H1 (cell line): ENCODE measurements at regions not wholly inside any gene's neighbourhood (a gene's known extent, or its start where the extent isn't known, plus 50 kb on each side); places are given as distances from the start of the nearest gene placed in this dataset.

Source experiments
- CBX8 ChIP-seq: fragments of 300-800, 300-1000 bp; sonication (generic); IDR thresholded peaks from 2 replicates; pipeline ENCODE4 v1.7.1; 2016; ENCODE audit warnings: low read depth, low read length, borderline replicate concordance
- CTBP2 ChIP-seq: IDR thresholded peaks from 2 replicates; pipeline ENCODE4 v1.7.0; 2011; ENCODE audit warnings: borderline replicate concordance, mild to moderate bottlenecking, moderate library complexity, mixed read lengths, low read length; ENCODE audit not compliant: insufficient read depth, insufficient read length
- CTCF ChIP-seq, 3 experiments: IDR thresholded peaks; 1 replicate in 2 of 3; 2 replicates in 1 of 3; pipeline versions ENCODE4 v1.5.1 to v1.6.1; 2011; ENCODE audit warnings: low read length in 3 of 3, mild to moderate bottlenecking in 3 of 3, inconsistent platforms in 2 of 3, low read depth in 1 of 3, moderate library complexity in 1 of 3; ENCODE audit not compliant: insufficient read depth in 1 of 3; ENCODE audit errors: control extremely low read depth in 1 of 3
- EGR1 ChIP-seq: IDR thresholded peaks from 2 replicates; pipeline ENCODE4 v1.6.1; 2011; ENCODE audit warnings: low read depth, low read length, borderline replicate concordance
- FOSL1 ChIP-seq: IDR thresholded peaks from 2 replicates; pipeline ENCODE4 v1.6.1; 2011; ENCODE audit warnings: mild to moderate bottlenecking, low read depth, low read length, moderate library complexity; ENCODE audit not compliant: insufficient read depth
- NRF1 ChIP-seq: IDR thresholded peaks from 2 replicates; pipeline ENCODE4 v1.6.1; 2011; ENCODE audit warnings: mild to moderate bottlenecking, low read depth, low read length, improper control_type of control experiment
- POLR2A ChIP-seq, 2 experiments: IDR thresholded peaks; 1 replicate in 1 of 2; 2 replicates in 1 of 2; pipeline ENCODE4 v1.6.1; 2011; ENCODE audit warnings: low read depth in 2 of 2, low read length in 2 of 2, mild to moderate bottlenecking in 2 of 2; ENCODE audit errors: control extremely low read depth in 1 of 2
- POLR2AphosphoS5 ChIP-seq: IDR thresholded peaks from 2 replicates; pipeline ENCODE4 v1.6.1; 2011; ENCODE audit warnings: low read depth, low read length
- RAD21 ChIP-seq, 2 experiments: IDR thresholded peaks in 1 of 2; conservative IDR thresholded peaks in 1 of 2; 2 replicates each; pipeline ENCODE4 v1.6.1; 2011; ENCODE audit warnings: low read depth in 2 of 2, low read length in 2 of 2, improper control_type of control experiment in 1 of 2, inconsistent platforms in 1 of 2, mild to moderate bottlenecking in 1 of 2, moderate library complexity in 1 of 2
- RBBP5 ChIP-seq: IDR thresholded peaks from 2 replicates; pipeline ENCODE4 v1.7.1; 2012; ENCODE audit warnings: low read depth, mild to moderate bottlenecking, inconsistent platforms, low read length, moderate library complexity, borderline replicate concordance
- SUZ12 ChIP-seq: fragments of 200-600 bp; sonication (generic); IDR thresholded peaks from 2 replicates; pipeline ENCODE4 v1.6.1; 2012; ENCODE audit warnings: mild to moderate bottlenecking, inconsistent platforms, low read length, moderate library complexity, mixed read lengths
- TAF1 ChIP-seq: IDR thresholded peaks from 2 replicates; pipeline ENCODE4 v1.6.1; 2011; ENCODE audit warnings: mild to moderate bottlenecking, low read depth, low read length
- TAF7 ChIP-seq: optimal IDR thresholded peaks from 2 replicates; pipeline ENCODE3; 2011; ENCODE audit warnings: low read depth, mild to moderate bottlenecking, inconsistent platforms, low read length, moderate library complexity, borderline replicate concordance
- YY1 ChIP-seq: IDR thresholded peaks from 2 replicates; pipeline ENCODE4 v1.6.1; 2011; ENCODE audit warnings: low read depth, mild to moderate bottlenecking, low read length

- peak; percentile 28; the same call in 1 of the 2 replicates for TF ChIP-seq NRF1
- TF ChIP-seq CBX8, result no peak
- TF ChIP-seq POLR2AphosphoS5, result peak; percentile 54; the same call in 1 of the 2 replicates
- TF ChIP-seq EGR1, result peak; percentile 87
- no peak for TF ChIP-seq YY1
- peak; percentile 82; the same call in 1 of the 2 replicates for TF ChIP-seq RBBP5
- peak in 2 of 3 experiments; percentile 0 to 7; a peak in 2 of 4 replicates for TF ChIP-seq CTCF (IDR thresholded peaks at IDR 0.05; ENCODE audit: control extremely low read depth in 1 of 3, insufficient read depth in 1 of 3, low read depth in 1 of 3, low read length in 3 of 3)
- TF ChIP-seq FOSL1, result no peak
- TF ChIP-seq RAD21 (IDR thresholded peaks at IDR 0.05 in 1 of 2, conservative IDR thresholded peaks at IDR 0.05 in 1 of 2; ENCODE audit: low read depth in 2 of 2, low read length in 2 of 2), result peak in 1 of 2 experiments; percentile 14; a peak in 1 of 4 replicates
- peak; percentile 11; the same call in 1 of the 2 replicates for TF ChIP-seq SUZ12
- no peak for TF ChIP-seq CTBP2
- TF ChIP-seq POLR2A (IDR thresholded peaks at IDR 0.05; ENCODE audit: control extremely low read depth in 1 of 2, low read depth in 2 of 2, low read length in 2 of 2), result peak in 1 of 2 experiments; percentile 37; a peak in 1 of 3 replicates
- TF ChIP-seq TAF7, result no peak
- peak; percentile 28; the same call in 1 of the 2 replicates for TF ChIP-seq TAF1
Observed at GRCh38 chr9:97803167-97804058, 49.6 kb upstream of the FOXE1 start (continued).
